ENCODE measurements at regions not wholly inside any gene's neighbourhood (a gene's known extent, or its start where the extent isn't known, plus 50 kb on each side); places are given as distances from the start of the nearest gene placed in this dataset.

DNA sequence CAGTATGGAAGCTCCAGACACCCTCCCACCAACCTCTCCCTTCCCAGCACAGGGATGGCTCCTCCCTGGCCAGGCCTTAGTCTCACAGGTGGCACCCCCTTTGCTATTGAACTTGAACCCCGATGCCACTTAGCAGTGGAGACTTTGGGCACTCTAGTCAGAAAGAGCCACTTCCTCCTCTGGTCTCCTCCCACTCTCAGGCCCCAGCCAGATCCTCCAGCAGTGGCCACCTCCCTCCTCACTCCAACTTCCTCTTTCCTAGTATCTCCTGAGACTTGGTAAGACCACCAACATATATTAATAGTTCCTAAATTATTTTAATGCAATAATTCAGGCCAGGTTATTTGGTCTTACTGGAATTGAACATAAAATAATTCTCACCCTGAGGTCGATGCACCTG, 437.2 kb upstream of the ID2 start:
- TF ChIP-seq, protein P1, sequence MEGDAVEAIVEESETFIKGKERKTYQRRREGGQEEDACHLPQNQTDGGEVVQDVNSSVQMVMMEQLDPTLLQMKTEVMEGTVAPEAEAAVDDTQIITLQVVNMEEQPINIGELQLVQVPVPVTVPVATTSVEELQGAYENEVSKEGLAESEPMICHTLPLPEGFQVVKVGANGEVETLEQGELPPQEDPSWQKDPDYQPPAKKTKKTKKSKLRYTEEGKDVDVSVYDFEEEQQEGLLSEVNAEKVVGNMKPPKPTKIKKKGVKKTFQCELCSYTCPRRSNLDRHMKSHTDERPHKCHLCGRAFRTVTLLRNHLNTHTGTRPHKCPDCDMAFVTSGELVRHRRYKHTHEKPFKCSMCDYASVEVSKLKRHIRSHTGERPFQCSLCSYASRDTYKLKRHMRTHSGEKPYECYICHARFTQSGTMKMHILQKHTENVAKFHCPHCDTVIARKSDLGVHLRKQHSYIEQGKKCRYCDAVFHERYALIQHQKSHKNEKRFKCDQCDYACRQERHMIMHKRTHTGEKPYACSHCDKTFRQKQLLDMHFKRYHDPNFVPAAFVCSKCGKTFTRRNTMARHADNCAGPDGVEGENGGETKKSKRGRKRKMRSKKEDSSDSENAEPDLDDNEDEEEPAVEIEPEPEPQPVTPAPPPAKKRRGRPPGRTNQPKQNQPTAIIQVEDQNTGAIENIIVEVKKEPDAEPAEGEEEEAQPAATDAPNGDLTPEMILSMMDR (IDR thresholded peaks at IDR 0.05) = no peak
- TF ChIP-seq POLR2A (IDR thresholded peaks at IDR 0.05) = no peak
